HUES6 (cell line): ENCODE measurements at regions not wholly inside any gene's neighbourhood (a gene's known extent, or its start where the extent isn't known, plus 50 kb on each side); places are given as distances from the start of the nearest gene placed in this dataset.

ENCODE experiments used
- H3K27ac ChIP-seq: 2 replicates; pipeline ENCODE4 v1.7.0; 2013; ENCODE audit warnings: low read depth, mild to moderate bottlenecking, low read length, inconsistent platforms
- H3K27me3 ChIP-seq: 2 replicates; pipeline ENCODE4 v1.6.1; 2013; ENCODE audit warnings: low read length; ENCODE audit not compliant: control insufficient read depth, insufficient read depth
- H3K36me3 ChIP-seq: 2 replicates; pipeline ENCODE4 v1.6.1; 2013; ENCODE audit warnings: low read length; ENCODE audit not compliant: control insufficient read depth, insufficient read depth
- H3K4me1 ChIP-seq: 2 replicates; pipeline ENCODE4 v1.6.1; 2013; ENCODE audit warnings: low read length; ENCODE audit not compliant: control insufficient read depth, insufficient read depth
- H3K4me3 ChIP-seq: 2 replicates; pipeline ENCODE4 v1.5.1; 2013; ENCODE audit warnings: low read depth, low read length
- H3K9ac ChIP-seq: one replicate; pipeline ENCODE4 v1.6.1; 2013; ENCODE audit warnings: mild to moderate bottlenecking, low read length
- H3K9me3 ChIP-seq: 2 replicates; pipeline ENCODE4 v1.6.1; 2013; ENCODE audit warnings: low read depth, low read length; ENCODE audit not compliant: control insufficient read depth, insufficient read depth

DNA sequence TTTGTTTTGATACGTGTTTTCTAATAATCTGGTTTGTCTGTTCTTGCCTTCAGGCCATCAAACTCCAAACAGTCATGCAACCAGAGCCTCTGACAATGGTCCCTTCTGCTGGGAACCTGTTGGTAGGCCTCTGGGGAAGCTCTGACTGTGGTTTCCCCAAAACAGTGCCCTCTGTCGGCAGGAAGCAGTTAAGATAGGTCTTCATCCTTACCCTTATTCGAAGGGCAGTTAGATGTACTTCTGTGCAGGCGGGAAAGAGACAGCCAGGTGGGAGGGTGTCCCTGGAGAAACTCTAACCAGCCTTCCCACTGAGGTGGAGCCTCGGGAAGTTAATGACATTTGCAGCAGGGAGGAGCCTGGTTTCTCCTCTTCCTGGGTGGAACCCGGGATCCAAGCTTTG is 81.6 kb upstream of the CHMP2B start:
- no peak overlapping the region for H3K9ac ChIP-seq
- H3K4me1 ChIP-seq, result no peaks in the 10 kb centered on the region
- no peaks in the 10 kb centered on the region for H3K27me3 ChIP-seq
- H3K36me3 ChIP-seq, result no peaks in the 10 kb centered on the region
- no peak overlapping the region for H3K4me3 ChIP-seq
- H3K9me3 ChIP-seq, result peaks cover 30% of the 10 kb centered on the region
- no peak overlapping the region for H3K27ac ChIP-seq

DNA sequence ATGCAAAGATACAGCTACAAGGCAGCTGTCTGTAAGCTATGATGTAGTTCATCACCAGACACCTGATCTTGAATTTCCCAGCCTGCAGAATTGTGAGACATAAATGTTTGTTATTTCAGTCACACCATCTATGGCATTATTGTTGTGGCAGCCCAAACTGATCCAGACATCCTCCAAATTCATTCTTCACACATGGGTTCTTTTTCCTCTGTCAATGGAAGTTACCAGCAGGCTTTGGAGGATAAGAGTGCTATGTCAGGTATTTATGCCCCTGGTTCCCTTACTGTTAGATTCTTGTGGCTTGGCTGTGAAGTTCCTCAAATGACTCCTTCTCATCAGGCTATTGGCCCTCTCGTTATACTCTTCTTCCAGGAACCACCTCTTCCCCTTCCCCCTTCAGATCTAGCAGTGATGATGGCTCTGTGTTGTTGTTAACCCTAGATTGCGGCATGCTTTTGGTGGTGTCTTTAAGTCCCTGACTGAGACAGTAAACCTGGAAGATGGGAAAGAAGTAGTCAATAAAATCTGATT is 91.0 kb upstream of the CHMP2B start:
- peaks cover 6% of the 10 kb centered on the region; the same call in 1 of the 2 replicates for H3K9me3 ChIP-seq
- no peak overlapping the region for H3K9ac ChIP-seq
- no peaks in the 10 kb centered on the region for H3K27me3 ChIP-seq
- no peak overlapping the region for H3K4me3 ChIP-seq
- H3K27ac ChIP-seq, result no peak overlapping the region
- H3K36me3 ChIP-seq, result no peaks in the 10 kb centered on the region
- H3K4me1 ChIP-seq, result no peaks in the 10 kb centered on the region

DNA sequence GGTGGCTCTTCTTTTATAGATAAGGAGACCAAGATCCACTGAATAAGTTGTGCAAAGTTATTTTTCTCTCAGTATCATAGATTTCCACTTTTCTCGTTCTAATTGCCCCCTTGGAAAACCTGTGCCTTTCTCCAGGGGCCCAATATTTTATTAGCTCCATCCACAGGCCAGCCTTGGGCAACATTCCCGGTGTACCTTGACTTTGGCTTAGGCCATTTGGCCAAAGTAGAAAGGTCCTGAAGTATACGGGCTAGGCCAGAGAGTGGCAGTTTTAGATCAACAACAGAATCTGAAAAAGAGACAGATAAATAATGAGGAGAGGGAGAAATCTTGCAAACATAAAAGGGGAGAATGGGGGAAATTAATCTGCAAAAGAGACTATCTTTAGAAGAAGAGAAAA is 91.7 kb upstream of the CHMP2B start:
- H3K36me3 ChIP-seq, result no peaks in the 10 kb centered on the region
- H3K27me3 ChIP-seq, result no peaks in the 10 kb centered on the region
- H3K9ac ChIP-seq, result no peak overlapping the region
- H3K27ac ChIP-seq, result no peak overlapping the region
- no peaks in the 10 kb centered on the region for H3K4me1 ChIP-seq
- H3K4me3 ChIP-seq, result no peak overlapping the region
- no peaks in the 10 kb centered on the region for H3K9me3 ChIP-seq

DNA sequence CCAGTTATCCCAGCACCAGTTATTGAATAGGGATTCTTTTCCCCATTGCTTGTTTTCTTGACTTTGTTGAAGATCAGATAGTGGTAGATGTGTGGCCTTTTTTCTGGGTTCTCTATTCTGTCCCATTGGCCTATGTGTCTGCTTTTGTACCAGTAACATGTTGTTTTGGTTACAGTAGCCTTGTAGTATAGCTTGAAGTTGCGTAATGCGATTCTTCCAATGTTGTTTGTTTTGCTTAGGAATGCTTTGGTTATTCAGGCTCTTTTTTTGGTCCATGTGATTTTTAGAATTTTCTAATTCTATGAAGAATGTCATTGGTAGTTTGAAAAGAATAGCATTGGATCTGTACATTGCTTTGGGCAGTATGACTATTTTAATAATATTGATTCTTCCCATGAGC is 94.3 kb upstream of the CHMP2B start:
- H3K9me3 ChIP-seq, result no peaks in the 10 kb centered on the region
- no peaks in the 10 kb centered on the region for H3K4me1 ChIP-seq
- no peak overlapping the region for H3K9ac ChIP-seq
- H3K27ac ChIP-seq, result no peak overlapping the region
- H3K4me3 ChIP-seq, result no peak overlapping the region
- H3K36me3 ChIP-seq, result no peaks in the 10 kb centered on the region
- no peaks in the 10 kb centered on the region for H3K27me3 ChIP-seq

DNA sequence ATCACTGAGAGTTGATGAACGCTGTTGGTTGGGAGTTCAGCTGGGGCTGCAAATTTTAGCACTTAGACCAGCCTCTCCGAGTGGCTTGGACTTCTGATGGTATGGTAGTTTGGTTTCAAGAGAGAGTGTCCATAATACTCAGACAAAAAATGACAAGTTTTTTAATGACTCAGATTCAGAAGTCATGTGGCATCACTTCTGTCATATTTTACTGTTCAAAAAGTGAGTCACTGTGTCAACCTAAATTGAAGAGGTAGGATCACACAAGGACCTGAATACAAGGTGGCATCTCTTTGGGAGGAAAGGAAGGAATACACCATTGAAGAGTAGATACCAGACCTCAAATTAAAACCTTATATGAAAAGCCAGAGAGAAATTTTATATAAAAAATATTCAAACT is 99.1 kb upstream of the CHMP2B start:
- Histone ChIP-seq H3K9me3 (no peaks in the 10 kb centered on the region), H3K4me3 (no peak overlapping the region), H3K36me3 (no peaks in the 10 kb centered on the region), H3K27ac (no peak overlapping the region), H3K27me3 (no peaks in the 10 kb centered on the region), H3K4me1 (no peaks in the 10 kb centered on the region), H3K9ac (no peak overlapping the region)

DNA sequence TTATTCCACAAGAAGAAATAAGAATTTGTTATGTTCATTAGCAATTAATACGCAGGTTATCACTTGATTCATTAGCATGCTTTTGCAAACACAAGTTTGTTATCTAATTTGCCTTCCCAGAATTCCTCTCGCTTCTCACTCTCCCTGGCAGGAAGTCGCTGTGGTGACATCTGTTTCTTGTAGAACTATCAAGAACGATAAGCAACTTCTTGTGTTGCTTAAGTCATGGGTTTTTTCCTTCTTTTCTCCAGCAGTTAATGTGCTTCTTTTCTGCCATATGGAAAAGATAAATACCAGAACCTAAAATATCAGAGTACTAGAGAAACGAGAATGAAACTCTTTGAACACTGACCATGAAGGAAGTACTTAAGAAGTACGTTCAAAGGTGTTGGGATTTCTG is 99.8 kb upstream of the CHMP2B start:
- Histone ChIP-seq H3K9ac (no peak overlapping the region), H3K4me3 (no peak overlapping the region), H3K9me3 (no peaks in the 10 kb centered on the region), H3K4me1 (no peaks in the 10 kb centered on the region), H3K27me3 (no peaks in the 10 kb centered on the region), H3K36me3 (no peaks in the 10 kb centered on the region), H3K27ac (no peak overlapping the region)

DNA sequence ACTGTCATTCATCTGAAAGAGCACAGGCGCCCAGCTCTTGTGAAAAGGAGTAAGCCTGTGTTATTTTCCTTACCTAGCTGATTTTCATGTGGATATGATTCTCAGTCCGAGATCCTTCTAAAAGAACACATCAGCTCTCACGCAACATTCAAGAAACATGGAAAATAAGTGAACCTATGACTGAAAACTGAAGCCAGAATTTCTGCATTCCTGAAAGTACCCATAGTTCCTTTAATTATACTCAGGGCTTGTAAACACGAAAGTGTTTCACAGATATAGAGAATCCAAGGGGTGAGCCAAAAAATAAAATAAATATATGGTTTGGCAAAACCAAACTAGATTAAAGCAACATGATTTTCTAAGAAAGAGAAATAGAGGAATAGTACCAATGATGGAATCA is 100.8 kb upstream of the CHMP2B start:
- no peaks in the 10 kb centered on the region for H3K4me1 ChIP-seq
- no peaks in the 10 kb centered on the region for H3K9me3 ChIP-seq
- no peak overlapping the region for H3K9ac ChIP-seq
- no peaks in the 10 kb centered on the region for H3K27me3 ChIP-seq
- no peaks in the 10 kb centered on the region for H3K36me3 ChIP-seq
- H3K4me3 ChIP-seq, result no peak overlapping the region
- H3K27ac ChIP-seq, result no peak overlapping the region

DNA sequence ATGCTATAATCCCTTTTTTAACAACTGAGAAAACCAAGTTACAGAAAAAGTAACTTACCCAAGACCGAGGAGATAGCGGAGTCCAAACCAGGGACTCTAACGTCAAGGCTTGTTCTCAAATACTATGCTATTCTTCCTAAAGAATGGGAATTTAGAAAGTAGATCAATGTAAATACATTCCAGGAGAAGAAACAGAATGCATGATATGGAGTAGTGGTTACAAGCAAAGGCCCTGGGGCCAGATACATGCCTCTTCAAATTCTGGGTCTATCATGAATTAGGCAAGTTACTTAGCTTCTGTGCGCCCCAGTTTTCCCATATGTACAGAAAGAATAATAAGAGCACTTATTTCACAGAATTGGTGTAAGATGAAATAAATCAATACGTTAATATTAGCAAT is 102.0 kb upstream of the CHMP2B start:
- Histone ChIP-seq H3K4me1 (peaks cover 2% of the 10 kb centered on the region; the same call in 1 of the 2 replicates), H3K27me3 (no peaks in the 10 kb centered on the region), H3K27ac (no peak overlapping the region), H3K36me3 (no peaks in the 10 kb centered on the region), H3K4me3 (no peak overlapping the region), H3K9ac (no peak overlapping the region), H3K9me3 (no peaks in the 10 kb centered on the region)

DNA sequence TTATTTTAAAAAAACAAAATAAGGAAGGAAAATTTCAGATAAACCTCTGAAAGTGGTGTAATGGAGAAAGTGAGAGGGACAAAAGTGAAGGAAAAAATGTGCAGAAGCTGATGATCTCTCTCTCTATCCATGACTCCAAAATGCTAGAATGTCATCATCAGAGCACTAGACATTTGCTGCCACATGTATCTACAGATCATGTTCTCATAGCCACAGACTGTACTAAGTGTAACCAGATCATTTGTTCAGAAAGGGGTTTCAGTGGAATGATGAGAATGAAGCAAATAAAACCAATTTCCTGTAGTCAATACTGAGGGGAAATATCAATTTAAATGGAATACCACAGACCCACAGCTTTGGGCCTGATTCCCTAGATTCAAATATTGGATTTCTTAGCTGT is 104.3 kb upstream of the CHMP2B start:
- no peaks in the 10 kb centered on the region for H3K27me3 ChIP-seq
- no peak overlapping the region for H3K27ac ChIP-seq
- H3K9me3 ChIP-seq, result no peaks in the 10 kb centered on the region
- no peaks in the 10 kb centered on the region for H3K36me3 ChIP-seq
- no peak overlapping the region for H3K9ac ChIP-seq
- H3K4me1 ChIP-seq, result peaks cover 2% of the 10 kb centered on the region; the same call in 1 of the 2 replicates
- H3K4me3 ChIP-seq, result no peak overlapping the region

DNA sequence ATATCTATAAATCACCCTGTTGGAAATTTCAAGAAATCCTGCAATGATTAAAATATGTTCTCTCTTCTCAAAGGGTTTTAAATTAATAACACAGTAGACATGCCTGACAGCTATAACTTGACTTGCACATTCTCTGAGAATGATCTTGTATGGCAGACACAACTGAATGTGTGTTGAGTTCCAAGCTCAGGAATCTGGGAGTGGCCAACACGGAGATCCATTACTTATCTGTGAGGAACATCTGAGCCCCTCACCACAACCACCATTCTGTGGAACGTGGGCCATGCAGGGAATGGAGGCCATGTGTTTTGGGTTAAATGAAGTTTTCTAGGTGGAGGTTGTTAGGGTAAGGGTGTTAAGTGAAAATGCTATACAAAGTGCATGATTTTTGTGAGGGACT is 105.3 kb upstream of the CHMP2B start:
- no peaks in the 10 kb centered on the region for H3K9me3 ChIP-seq
- H3K27ac ChIP-seq, result no peak overlapping the region

DNA sequence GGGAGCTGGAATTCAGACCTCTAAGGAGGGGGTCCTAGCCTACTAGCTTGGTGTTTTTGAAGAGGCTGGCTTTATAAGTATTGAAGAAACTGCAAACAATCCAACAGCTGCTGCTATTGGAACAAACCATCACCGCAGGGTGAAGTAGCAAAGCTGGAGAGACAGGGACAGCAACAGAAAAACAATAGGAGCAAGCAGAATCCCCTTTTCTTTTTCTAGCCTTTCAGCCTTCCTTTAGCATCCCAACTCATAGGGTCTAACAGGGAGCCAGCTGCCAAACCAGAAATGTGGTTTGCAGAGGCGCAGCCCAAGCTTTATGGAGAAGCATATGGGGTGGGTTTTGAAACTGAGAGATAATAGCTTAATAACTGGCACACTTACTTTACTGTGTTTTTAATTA is 106.2 kb upstream of the CHMP2B start:
- no peak overlapping the region for H3K9ac ChIP-seq
- H3K27ac ChIP-seq, result no peak overlapping the region
- peaks cover 2% of the 10 kb centered on the region; the same call in 1 of the 2 replicates for H3K4me1 ChIP-seq
- no peak overlapping the region for H3K4me3 ChIP-seq
- H3K9me3 ChIP-seq, result no peaks in the 10 kb centered on the region
- no peaks in the 10 kb centered on the region for H3K27me3 ChIP-seq
- H3K36me3 ChIP-seq, result no peaks in the 10 kb centered on the region

More for the DNA sequence above, 105.3 kb upstream of the CHMP2B start:
- H3K27me3 ChIP-seq, result no peaks in the 10 kb centered on the region
- H3K4me3 ChIP-seq, result no peak overlapping the region
- no peak overlapping the region for H3K9ac ChIP-seq
- no peaks in the 10 kb centered on the region for H3K36me3 ChIP-seq
- H3K4me1 ChIP-seq, result peaks cover 2% of the 10 kb centered on the region; the same call in 1 of the 2 replicates

DNA sequence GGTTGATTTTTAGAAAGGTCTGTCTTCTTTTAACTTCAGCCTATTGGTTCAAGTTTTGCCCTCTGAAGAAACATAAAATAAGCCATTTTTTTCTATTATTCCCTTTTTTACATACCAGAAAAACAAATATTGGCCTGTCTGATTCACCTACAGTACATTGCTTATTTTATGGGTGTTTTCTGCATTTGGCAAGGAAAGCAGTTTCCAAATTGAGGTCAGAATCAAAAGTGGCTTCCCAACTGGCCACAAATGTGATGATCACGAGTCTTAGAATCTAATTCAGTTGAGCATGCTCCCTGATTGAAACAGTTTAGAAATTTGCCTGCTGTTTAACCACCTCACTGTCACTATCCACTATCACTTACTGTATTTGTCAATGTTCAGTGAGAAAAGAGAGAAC is 106.9 kb upstream of the CHMP2B start:
- H3K4me1 ChIP-seq, result peaks cover 2% of the 10 kb centered on the region; the same call in 1 of the 2 replicates
- no peaks in the 10 kb centered on the region for H3K27me3 ChIP-seq
- H3K9me3 ChIP-seq, result no peaks in the 10 kb centered on the region
- H3K27ac ChIP-seq, result no peak overlapping the region
- H3K36me3 ChIP-seq, result no peaks in the 10 kb centered on the region
- H3K4me3 ChIP-seq, result no peak overlapping the region
- no peak overlapping the region for H3K9ac ChIP-seq
